ENCODE measurements at regions not wholly inside any gene's neighbourhood (a gene's known extent, or its start where the extent isn't known, plus 50 kb on each side); places are given as distances from the start of the nearest gene placed in this dataset.

GRCh38 chr1:222306011-222306410, 241.9 kb downstream of the HHIPL2 start:
- no peak for TF ChIP-seq POLR2A (IDR thresholded peaks at IDR 0.05; ENCODE audit: borderline replicate concordance, extremely low read depth, insufficient read depth, insufficient read length)
- TF ChIP-seq ATF3 (IDR thresholded peaks at IDR 0.05), result no peak
- no peak for TF ChIP-seq CTCF (IDR thresholded peaks at IDR 0.05 in 2 of 3, conservative IDR thresholded peaks at IDR 0.05 in 1 of 3; ENCODE audit: borderline replicate concordance in 1 of 3, insufficient read depth in 1 of 3, low read depth in 2 of 3, low read length in 2 of 3)
- no peak for TF ChIP-seq EZH2 (IDR thresholded peaks at IDR 0.05)
- TF ChIP-seq MAX (IDR thresholded peaks at IDR 0.05), result no peak
- TF ChIP-seq RAD21 (IDR thresholded peaks at IDR 0.05; ENCODE audit: low read depth), result no peak
- TF ChIP-seq TCF7L2 (IDR thresholded peaks at IDR 0.05; ENCODE audit: borderline replicate concordance, extremely low read depth, insufficient read depth, insufficient read length), result no peak

All from HCT116 (cell line).